MCF 10A (cell line): ENCODE measurements at regions not wholly inside any gene's neighbourhood (a gene's known extent, or its start where the extent isn't known, plus 50 kb on each side); places are given as distances from the start of the nearest gene placed in this dataset.

Experiments
- BruUV-seq: library from RNA; stranded (reverse); fragments of 400-500 nt; replicated peaks from 2 replicates; lab custom pipeline; 2021; lab: Mats Ljungman, UMichigan
- CTCF ChIA-PET: fragments of 300-600 bp; sonication (Branson Sonifier 250); formaldehyde crosslinking; extraction: SDS; loops from one replicate; lab custom pipeline; 2021; ENCODE audit warnings: antibody characterized with exemption, inconsistent platforms; lab: Yijun Ruan, JAX
- POLR2A ChIA-PET: fragments of 300-600, 350-650 bp; sonication (Branson Sonifier 250); formaldehyde crosslinking; extraction: SDS; loops from one replicate; lab custom pipeline; 2020; ENCODE audit warnings: antibody characterized with exemption, inconsistent platforms; lab: Yijun Ruan, JAX
- DNase-seq: peaks from one replicate; pipeline ENCODE4 v3.0.0-alpha.2; 2018; ENCODE audit not compliant: unreplicated experiment
- H3K27ac Mint-ChIP-seq: one replicate; pipeline ENCODE4 v1.8.0; 2022; ENCODE audit warnings: mild to moderate bottlenecking, low read depth, mixed read lengths; ENCODE audit not compliant: unreplicated experiment
- H3K27me3 Mint-ChIP-seq: one replicate; pipeline ENCODE4 v1.8.0; 2022; ENCODE audit warnings: mixed read lengths; ENCODE audit not compliant: insufficient read depth, unreplicated experiment
- H3K36me3 Mint-ChIP-seq: one replicate; pipeline ENCODE4 v1.8.0; 2022; ENCODE audit warnings: mild to moderate bottlenecking, moderate library complexity, mixed read lengths; ENCODE audit not compliant: insufficient read depth, unreplicated experiment
- H3K4me1 Mint-ChIP-seq: one replicate; pipeline ENCODE4 v1.8.0; 2022; ENCODE audit warnings: mixed read lengths; ENCODE audit not compliant: insufficient read depth, unreplicated experiment
- H3K4me3 Mint-ChIP-seq: one replicate; pipeline ENCODE4 v1.8.0; 2022; ENCODE audit warnings: mild to moderate bottlenecking, moderate library complexity, mixed read lengths; ENCODE audit not compliant: unreplicated experiment
- H3K9me3 Mint-ChIP-seq: one replicate; pipeline ENCODE4 v1.8.0; 2022; ENCODE audit warnings: mixed read lengths; ENCODE audit not compliant: unreplicated experiment
- CTCF ChIP-seq: fragments of 200-600 bp; IDR thresholded peaks from one replicate; pipeline ENCODE4 v1.8.0; 2022; ENCODE audit warnings: antibody characterized with exemption, mild to moderate bottlenecking; ENCODE audit not compliant: unreplicated experiment
- intact Hi-C: fragments of 100-400 bp; cut with micrococcal nuclease; formaldehyde crosslinking; loops from 2 replicates; pipeline ENCODE4 v1.14.1; 2022

GRCh38 chr3:181330821-181331563 is 341.5 kb upstream of the DNAJC19 start:
- BruUV-seq = no TSS peak
- TF ChIP-seq CTCF = no peak
- POLR2A ChIA-PET = no interaction called here
- H3K27me3 Mint-ChIP-seq = no peaks in the 10 kb centered on the region
- H3K27ac Mint-ChIP-seq = no peak overlapping the region
- no peaks in the 10 kb centered on the region for H3K9me3 Mint-ChIP-seq
- CTCF ChIA-PET = interaction anchor here (0.6 to 11.7 kb wide), 4 partner anchors 102 to 370 kb away, joined by 3 to 164 read pairs (median 4); no protein-coding TSS in a partner anchor
- no peaks in the 10 kb centered on the region for H3K4me1 Mint-ChIP-seq
- no peak for DNase-seq
- intact Hi-C loops = loop anchor here (10.0 kb wide), 1 partner anchor 214 kb away; no protein-coding TSS in a partner anchor
- H3K36me3 Mint-ChIP-seq = no peaks in the 10 kb centered on the region
- H3K4me3 Mint-ChIP-seq = no peak overlapping the region

- Mint-ChIP-seq H3K4me3 (no peak overlapping the region), H3K4me1 (no peaks in the 10 kb centered on the region), H3K36me3 (no peaks in the 10 kb centered on the region), H3K27me3 (no peaks in the 10 kb centered on the region), H3K27ac (no peak overlapping the region), H3K9me3 (no peaks in the 10 kb centered on the region)
- no TSS peak for BruUV-seq
- ChIA-PET POLR2A (no interaction called here), CTCF (interaction anchor here (0.6 to 11.7 kb wide), 4 partner anchors 87 to 370 kb away, joined by 3 to 164 read pairs (median 4); no protein-coding TSS in a partner anchor)
- intact Hi-C loops = loop anchor here (10.0 kb wide), 1 partner anchor 215 kb away; no protein-coding TSS in a partner anchor
- TF ChIP-seq CTCF = no peak
- DNase-seq = no peak
These were observed 340.7 kb upstream of the DNAJC19 start for GRCh38 chr3:181330257-181330656.

GRCh38 chr3:181329024-181329423 is 339.5 kb upstream of the DNAJC19 start:
- H3K4me3 Mint-ChIP-seq = no peak overlapping the region
- H3K4me1 Mint-ChIP-seq = no peaks in the 10 kb centered on the region
- ChIA-PET POLR2A (no interaction called here), CTCF (interaction anchor here (0.7 to 11.7 kb wide), 2 partner anchors 11 to 372 kb away, joined by 3 to 164 read pairs; no protein-coding TSS in a partner anchor)
- no peak for TF ChIP-seq CTCF
- no peak for DNase-seq
- H3K27ac Mint-ChIP-seq = no peak overlapping the region
- no peaks in the 10 kb centered on the region for H3K9me3 Mint-ChIP-seq
- H3K27me3 Mint-ChIP-seq = no peaks in the 10 kb centered on the region
- intact Hi-C loops = loop anchor here (5.0 to 10.0 kb wide), 4 partner anchors 114 to 1288 kb away; no protein-coding TSS in a partner anchor
- no TSS peak for BruUV-seq
- H3K36me3 Mint-ChIP-seq = no peaks in the 10 kb centered on the region

- H3K4me3 Mint-ChIP-seq = no peak overlapping the region
- no peaks in the 10 kb centered on the region for H3K4me1 Mint-ChIP-seq
- intact Hi-C loops = loop anchor here (5.0 to 10.0 kb wide), 4 partner anchors 114 to 1289 kb away; no protein-coding TSS in a partner anchor
- no peaks in the 10 kb centered on the region for H3K36me3 Mint-ChIP-seq
- BruUV-seq = no TSS peak
- TF ChIP-seq CTCF = no peak
- no peaks in the 10 kb centered on the region for H3K9me3 Mint-ChIP-seq
- no peak for DNase-seq
- ChIA-PET POLR2A (interaction anchor here (2.0 kb wide), 1 partner anchor 374 kb away, joined by 6 read pairs; no protein-coding TSS in a partner anchor), CTCF (interaction anchor here (0.6 to 11.7 kb wide), 6 partner anchors 11 to 707 kb away, joined by 3 to 164 read pairs (median 5); no protein-coding TSS in a partner anchor)
- no peak overlapping the region for H3K27ac Mint-ChIP-seq
- H3K27me3 Mint-ChIP-seq = peaks cover 2% of the 10 kb centered on the region
These were observed 338.8 kb upstream of the DNAJC19 start for GRCh38 chr3:181328346-181328745.
